H1 (cell line): ENCODE measurements at regions not wholly inside any gene's neighbourhood (a gene's known extent, or its start where the extent isn't known, plus 50 kb on each side); places are given as distances from the start of the nearest gene placed in this dataset.

Experiments used
- CHD1 ChIP-seq: IDR thresholded peaks from 2 replicates; pipeline ENCODE4 v1.6.1; 2012; ENCODE audit warnings: low read depth, low read length, improper control_type of control experiment
- CTCF ChIP-seq, 3 experiments: IDR thresholded peaks; 1 replicate in 2 of 3; 2 replicates in 1 of 3; pipeline versions ENCODE4 v1.5.1 to v1.6.1; 2011; ENCODE audit warnings: low read length in 3 of 3, mild to moderate bottlenecking in 3 of 3, inconsistent platforms in 2 of 3, low read depth in 1 of 3, moderate library complexity in 1 of 3; ENCODE audit not compliant: insufficient read depth in 1 of 3; ENCODE audit errors: control extremely low read depth in 1 of 3
- JUN ChIP-seq: IDR thresholded peaks from 2 replicates; pipeline ENCODE4 v1.6.1; 2011; ENCODE audit warnings: low read depth, mild to moderate bottlenecking, improper control_type of control experiment, low read length
- JUND ChIP-seq: IDR thresholded peaks from 2 replicates; pipeline ENCODE4 v1.6.1; 2011; ENCODE audit warnings: mild to moderate bottlenecking, improper control_type of control experiment, low read length
- MAX ChIP-seq: IDR thresholded peaks from 2 replicates; pipeline ENCODE4 v1.6.1; 2012; ENCODE audit warnings: inconsistent platforms
- POLR2A ChIP-seq, 2 experiments: IDR thresholded peaks; 1 replicate in 1 of 2; 2 replicates in 1 of 2; pipeline ENCODE4 v1.6.1; 2011; ENCODE audit warnings: low read depth in 2 of 2, low read length in 2 of 2, mild to moderate bottlenecking in 2 of 2; ENCODE audit errors: control extremely low read depth in 1 of 2

- TF ChIP-seq MAX (no peak), CHD1 (no peak), CTCF (IDR thresholded peaks at IDR 0.05; ENCODE audit: control extremely low read depth in 1 of 3, insufficient read depth in 1 of 3, low read depth in 1 of 3, low read length in 3 of 3) (no peak), POLR2A (IDR thresholded peaks at IDR 0.05; ENCODE audit: control extremely low read depth in 1 of 2, low read depth in 2 of 2, low read length in 2 of 2) (no peak), JUN (no peak), JUND (no peak)
Observed at GRCh38 chr7:153044981-153045380, 285.4 kb downstream of the ACTR3B start.
